Right ventricle myocardium superior (tissue), 1 donor: ENCODE measurements at regions not wholly inside any gene's neighbourhood (a gene's known extent, or its start where the extent isn't known, plus 50 kb on each side); places are given as distances from the start of the nearest gene placed in this dataset.

Experiments used
- ATAC-seq: fragments of 200-7000 bp; cut with Tn5 transposase; one replicate; pipeline ENCODE4 v1.9.1; 2020; ENCODE audit warnings: mild to moderate bottlenecking; ENCODE audit not compliant: poor library complexity
- DNase-seq: peaks from one replicate; pipeline ENCODE4 v3.0.0-alpha.2; 2020
- intact Hi-C: fragments of 100-400 bp; cut with DNase I; formaldehyde crosslinking; loops from one replicate; pipeline ENCODE4 v1.11.2; 2022
- donor health status: DM: no; HTN: yes; CAD: no; lungs with severe emphysema.

DNA sequence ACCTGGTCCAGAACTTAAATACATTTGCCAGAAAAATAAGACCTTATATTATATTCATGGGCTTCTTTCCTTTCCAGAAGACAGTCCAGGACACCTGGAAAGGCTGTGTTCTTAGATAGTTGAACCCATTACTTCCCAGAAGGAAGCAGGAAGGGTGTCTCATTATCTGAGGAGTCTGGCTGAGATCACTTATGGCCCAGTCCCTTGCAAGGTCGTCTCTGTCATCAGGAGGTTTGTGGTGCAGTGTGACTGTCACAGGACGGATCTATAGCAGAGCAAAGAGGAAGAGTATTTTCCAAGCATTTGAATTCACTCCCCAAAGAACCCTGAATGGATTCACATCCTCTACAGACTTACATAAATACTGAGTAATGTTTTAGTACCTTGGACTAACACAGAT, 270.7 kb upstream of the MTNR1B start:
- intact Hi-C loops: no loop called here
- ATAC-seq (no peak), DNase-seq (no peak)

DNA sequence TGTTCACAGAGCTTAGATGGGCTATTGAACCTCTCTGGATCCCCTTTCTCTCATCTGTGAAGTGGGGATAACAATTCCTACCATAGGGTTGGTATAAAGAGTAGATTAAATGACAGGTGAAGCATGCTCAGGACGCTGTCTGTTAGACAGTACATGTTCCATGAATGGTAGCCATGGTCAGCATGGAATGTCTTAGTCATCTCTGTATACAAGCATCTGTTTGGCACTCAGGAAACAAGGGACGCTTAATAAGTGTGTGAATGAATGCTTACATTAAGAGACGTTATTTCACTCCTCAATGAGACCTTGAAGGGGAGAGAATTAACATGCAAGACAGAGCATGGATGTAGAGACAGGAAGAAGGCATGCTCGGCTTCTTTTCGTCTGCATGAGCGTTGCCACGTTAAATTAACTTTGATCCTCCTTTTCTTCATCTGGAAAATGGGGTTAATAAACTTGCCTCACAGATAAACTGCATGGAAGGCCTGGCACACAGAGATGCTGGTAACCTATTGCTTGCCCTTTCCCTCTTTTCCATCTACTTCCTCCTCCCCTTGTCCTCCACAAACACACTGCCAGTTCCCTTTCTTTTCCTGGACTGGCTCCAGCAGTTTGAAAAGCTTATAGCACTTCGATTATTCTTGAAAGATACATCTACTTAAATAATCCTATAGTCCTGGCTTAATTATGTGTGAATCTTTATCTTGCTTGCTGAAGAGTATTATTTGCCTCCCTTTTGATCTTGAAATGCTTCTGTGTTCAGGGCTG, 267.2 kb upstream of the MTNR1B start:
- DNase-seq: no peak
- intact Hi-C loops: no loop called here
- no peak for ATAC-seq

DNA sequence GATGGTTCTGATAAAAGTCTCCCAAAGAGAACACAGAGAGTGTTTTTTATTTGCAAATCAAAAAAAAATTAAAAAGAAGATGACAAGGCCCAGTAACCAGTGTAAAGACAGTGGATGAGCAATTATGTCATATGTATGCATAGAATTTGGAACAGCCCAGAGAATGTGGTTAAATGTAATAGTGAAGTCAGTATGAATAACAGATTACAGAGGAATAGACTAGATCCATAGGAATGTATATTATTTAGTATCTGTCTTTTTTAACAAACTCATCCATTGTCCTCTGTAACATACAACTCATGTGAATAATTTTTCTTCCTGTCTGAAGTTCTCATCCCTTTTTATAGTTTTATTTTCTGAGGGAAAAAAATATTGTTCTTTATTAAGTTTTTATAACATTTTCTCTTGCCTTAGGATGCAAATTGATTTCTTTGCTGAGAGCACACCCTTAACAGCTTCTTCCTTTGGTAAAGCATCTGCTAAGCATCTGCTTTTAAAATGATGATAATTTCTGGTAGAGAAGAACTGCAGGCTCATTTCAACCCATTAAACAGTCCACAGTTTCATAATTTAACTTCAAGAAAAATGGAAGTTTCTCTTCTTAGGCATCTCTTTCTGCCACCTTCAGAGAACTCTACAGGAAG, 266.5 kb upstream of the MTNR1B start:
- intact Hi-C loops: no loop called here
- no peak for ATAC-seq
- DNase-seq: no peak

DNA sequence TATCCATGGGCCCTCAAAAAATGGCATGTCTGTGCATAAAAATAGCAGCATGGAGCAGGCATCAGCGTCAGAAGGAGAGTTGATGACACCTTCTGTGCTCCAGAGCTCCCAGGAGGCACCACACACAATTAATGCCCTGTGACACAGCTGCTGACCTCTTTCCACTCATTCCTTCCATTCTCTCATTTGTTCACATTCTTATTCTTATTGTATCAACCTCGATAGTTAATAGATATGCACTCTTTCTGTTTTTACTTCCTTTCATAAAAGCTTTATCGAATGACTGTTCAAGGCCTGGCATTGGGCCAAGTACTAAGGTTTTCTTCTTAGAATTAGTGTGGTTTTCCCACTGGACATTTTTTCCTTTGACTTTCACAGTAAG, 266.0 kb upstream of the MTNR1B start:
- DNase-seq: no peak
- intact Hi-C loops: no loop called here
- ATAC-seq: no peak

DNA sequence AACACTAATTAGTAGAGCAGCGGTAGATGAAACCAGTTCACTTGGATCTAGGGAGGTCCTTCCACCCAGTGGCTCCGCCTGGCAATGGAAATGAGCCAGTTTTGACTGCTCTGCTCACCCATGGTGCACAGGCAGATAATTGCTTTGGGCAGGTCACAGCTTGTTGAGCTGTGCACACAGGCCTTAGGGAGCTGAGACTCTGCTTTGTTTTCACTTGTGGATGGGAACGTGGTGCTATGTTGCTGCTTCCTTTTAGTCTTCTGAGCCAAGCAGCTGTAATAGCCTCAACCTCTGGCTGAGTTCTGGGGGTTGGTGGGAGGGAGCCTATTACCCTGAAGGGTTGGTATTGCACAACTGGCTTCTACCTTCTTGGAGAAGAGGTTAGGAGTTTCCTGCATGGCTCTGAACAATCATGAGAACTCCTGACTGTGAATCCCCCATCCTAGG, 262.3 kb upstream of the MTNR1B start:
- DNase-seq (no peak), ATAC-seq (peak; percentile 42)
- intact Hi-C loops: loop anchor here (5.0 kb wide), 1 partner anchor 35 kb away; no protein-coding TSS in a partner anchor

GRCh38 chr11:92707665-92708064, 261.8 kb upstream of the MTNR1B start:
- ATAC-seq: peak; percentile 89

DNA sequence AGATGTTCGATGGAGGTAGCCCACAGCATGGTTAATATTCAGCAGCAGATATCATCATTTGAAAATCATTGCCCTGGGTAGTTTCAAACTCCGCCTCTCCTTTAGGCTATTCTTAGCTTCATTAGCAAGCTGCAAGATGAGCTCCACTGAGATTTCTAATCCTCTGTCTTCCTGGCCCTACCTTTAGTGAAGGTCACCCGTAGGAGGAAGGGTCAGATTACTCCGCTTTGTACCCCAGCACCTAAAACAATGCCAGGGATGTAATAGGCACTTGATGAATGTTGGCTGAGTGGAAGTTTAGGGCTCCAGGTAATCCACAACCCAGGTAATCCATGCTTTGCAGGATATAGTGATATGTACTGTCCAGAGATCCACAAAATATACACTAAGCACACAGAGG, 260.1 kb upstream of the MTNR1B start:
- ATAC-seq (no peak), DNase-seq (no peak)
- intact Hi-C loops: loop anchor here (5.0 kb wide), 1 partner anchor 37 kb away; no protein-coding TSS in a partner anchor

More at GRCh38 chr11:92707665-92708064, 261.8 kb upstream of the MTNR1B start:
- DNase-seq: no peak
- intact Hi-C loops: loop anchor here (5.0 kb wide), 1 partner anchor 35 kb away; no protein-coding TSS in a partner anchor

DNA sequence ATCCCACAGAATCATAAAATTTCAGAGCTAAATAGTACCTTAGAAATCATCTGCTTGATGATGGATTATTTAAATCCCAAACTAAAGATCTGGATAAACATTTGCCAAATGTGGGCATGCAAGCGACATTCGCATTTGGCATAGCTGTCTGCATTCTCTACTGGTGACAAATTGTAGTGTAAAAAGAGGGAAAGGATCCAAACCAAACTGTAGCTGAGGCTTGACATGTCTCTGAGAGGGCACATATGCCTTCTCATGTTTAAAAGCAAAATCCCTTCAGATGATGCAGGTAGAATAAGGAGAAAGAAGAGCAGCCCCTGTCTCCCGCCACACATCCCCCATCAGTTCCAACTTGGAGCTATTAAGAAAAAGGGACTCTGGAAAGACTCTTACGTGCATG, 257.5 kb upstream of the MTNR1B start:
- intact Hi-C loops: no loop called here
- no peak for ATAC-seq

GRCh38 chr11:92714111-92714510, 255.3 kb upstream of the MTNR1B start:
- no peak for ATAC-seq
- no peak for DNase-seq
- intact Hi-C loops: no loop called here

More for the DNA sequence above, 257.5 kb upstream of the MTNR1B start:
- DNase-seq: no peak

DNA sequence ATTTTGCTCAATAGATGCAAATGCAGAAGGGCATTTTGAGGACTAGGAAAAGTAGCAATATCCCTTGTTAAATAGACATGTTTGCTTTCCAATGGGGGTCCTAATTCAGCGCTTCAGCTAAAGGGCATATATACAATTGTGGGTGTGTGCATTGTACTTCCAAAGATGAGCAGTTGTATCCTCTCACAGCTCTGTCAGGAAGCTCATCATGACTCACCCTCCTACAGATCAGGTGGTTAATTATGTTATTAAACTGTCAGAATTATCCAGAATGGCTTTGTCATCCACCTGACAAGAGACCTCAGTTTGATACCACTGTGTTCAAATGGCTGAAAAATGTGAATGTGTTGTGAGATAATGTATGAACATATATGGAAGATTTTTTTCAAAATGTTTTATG, 252.2 kb upstream of the MTNR1B start:
- ATAC-seq: no peak
- DNase-seq: no peak
- intact Hi-C loops: no loop called here

DNA sequence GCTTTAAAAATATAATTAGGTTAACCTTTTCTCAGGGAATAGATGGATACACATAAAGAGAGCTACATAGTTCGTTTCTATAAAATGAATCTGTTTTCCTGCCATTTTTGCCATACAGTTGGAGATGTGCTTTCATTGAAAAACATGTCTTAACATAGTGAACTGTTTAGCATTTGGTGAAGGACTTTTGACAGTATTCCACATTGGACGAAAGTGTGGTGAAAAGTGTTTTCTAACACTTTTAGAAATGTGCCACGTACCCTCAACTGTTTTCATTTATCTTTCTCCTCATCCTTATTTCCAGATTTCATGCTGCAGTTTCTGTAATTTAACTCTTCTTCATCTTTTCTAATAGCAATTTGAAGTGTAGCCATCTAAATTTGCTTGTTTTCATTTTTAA, 249.1 kb upstream of the MTNR1B start:
- DNase-seq (no peak), ATAC-seq (no peak)
- intact Hi-C loops: no loop called here

DNA sequence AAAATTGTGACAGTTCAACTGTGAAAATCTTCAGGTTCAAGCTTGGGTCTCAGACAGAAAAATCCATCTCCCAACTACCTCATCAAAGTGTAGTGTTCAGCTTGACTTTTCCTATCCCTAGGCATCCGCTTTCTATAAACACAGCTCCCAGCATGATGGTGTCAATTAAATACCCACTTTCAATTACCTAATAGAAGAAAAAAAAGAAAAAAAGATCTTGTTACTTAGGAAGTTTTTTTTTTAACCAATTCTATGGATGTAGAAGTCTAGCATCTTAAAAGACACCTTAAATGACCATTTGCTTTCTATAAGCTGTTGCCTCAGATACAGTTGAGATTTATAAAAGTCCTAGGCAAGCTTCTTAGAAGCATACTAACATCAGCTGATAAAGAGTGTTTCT, 244.1 kb upstream of the MTNR1B start:
- intact Hi-C loops: no loop called here
- DNase-seq (no peak), ATAC-seq (no peak)

- DNase-seq: no peak
- ATAC-seq: peak; percentile 66
- intact Hi-C loops: no loop called here
Measured at GRCh38 chr11:92727123-92727522, 242.3 kb upstream of the MTNR1B start.

- ATAC-seq (no peak), DNase-seq (no peak)
- intact Hi-C loops: no loop called here
Measured at GRCh38 chr11:92727769-92728168, 241.7 kb upstream of the MTNR1B start.

- DNase-seq (no peak), ATAC-seq (no peak)
- intact Hi-C loops: no loop called here
Measured at GRCh38 chr11:92728628-92729027, 240.8 kb upstream of the MTNR1B start.

DNA sequence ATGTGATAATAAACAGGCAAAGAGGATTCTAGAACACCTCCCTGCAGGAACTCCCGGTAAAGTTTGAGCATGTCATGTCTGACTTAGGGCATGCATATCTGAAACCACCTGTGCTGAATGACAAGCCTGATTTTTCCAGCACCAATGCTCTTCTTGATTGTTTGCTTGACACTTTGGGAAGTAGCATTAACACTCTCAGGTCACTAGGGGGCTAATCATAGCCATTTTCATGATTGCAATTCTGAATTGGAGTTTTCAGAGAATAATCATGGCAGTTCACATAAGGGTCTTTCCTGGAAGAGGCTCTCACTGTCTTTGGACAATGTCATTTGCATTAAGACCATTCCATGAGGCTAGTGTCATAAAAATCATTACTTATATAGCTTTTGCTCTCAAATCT, 234.4 kb upstream of the MTNR1B start:
- DNase-seq: no peak
- intact Hi-C loops: no loop called here
- no peak for ATAC-seq

DNA sequence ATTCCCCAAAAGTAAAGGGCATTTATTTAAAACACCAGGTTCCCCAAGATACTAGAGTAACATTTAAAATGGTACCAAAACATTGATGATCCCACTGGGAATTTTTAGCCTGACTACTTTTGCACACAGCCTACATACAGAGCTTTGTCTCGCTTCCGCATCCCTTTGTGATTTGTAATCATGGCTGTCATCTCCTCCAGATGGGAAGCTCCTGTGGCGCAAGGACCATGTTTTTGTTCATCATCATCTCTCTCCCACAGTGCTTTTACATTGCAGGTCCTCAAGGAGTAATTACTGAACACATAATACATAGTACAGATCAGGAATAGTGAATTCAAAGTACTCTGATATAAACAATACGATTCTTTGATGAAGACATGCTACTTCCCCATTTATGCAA, 231.2 kb upstream of the MTNR1B start:
- ATAC-seq: no peak
- DNase-seq: no peak
- intact Hi-C loops: no loop called here

GRCh38 chr11:92739041-92739440, 230.4 kb upstream of the MTNR1B start:
- intact Hi-C loops: no loop called here
- ATAC-seq: peak; percentile 29
- no peak for DNase-seq

- ATAC-seq (no peak), DNase-seq (no peak)
- intact Hi-C loops: no loop called here
Measured at GRCh38 chr11:92739491-92739890, 230.0 kb upstream of the MTNR1B start.

GRCh38 chr11:92740276-92740675, 229.2 kb upstream of the MTNR1B start:
- DNase-seq (no peak), ATAC-seq (no peak)
- intact Hi-C loops: no loop called here
